Loucy (cell line): ENCODE measurements at regions not wholly inside any gene's neighbourhood (a gene's known extent, or its start where the extent isn't known, plus 50 kb on each side); places are given as distances from the start of the nearest gene placed in this dataset.

Experiments used
- CTCF ChIP-seq: fragments of 200-600 bp; sonication (generic); conservative IDR thresholded peaks from 2 replicates; pipeline ENCODE4 v1.5.1; 2014; ENCODE audit warnings: mild to moderate bottlenecking, antibody characterized with exemption, low read length
- EZH2phosphoT487 ChIP-seq: fragments of 200-600 bp; IDR thresholded peaks from 2 replicates; pipeline ENCODE4 v1.6.1; 2018; ENCODE audit warnings: antibody characterized with exemption, mild to moderate bottlenecking, moderate library complexity, borderline replicate concordance

- TF ChIP-seq CTCF, result peak; percentile 17; the same call in 1 of the 2 replicates
- TF ChIP-seq EZH2phosphoT487, result no peak
Measured at GRCh38 chrX:137352101-137352660, 213.7 kb upstream of the ZIC3 start.
